ENCODE measurements at regions not wholly inside any gene's neighbourhood (a gene's known extent, or its start where the extent isn't known, plus 50 kb on each side); places are given as distances from the start of the nearest gene placed in this dataset.

- DNase-seq (ENCODE audit: low read depth in 2 of 2): no peak
Measured at GRCh38 chr12:58481811-58482210, 438.5 kb downstream of the LRIG3 start.

GRCh38 chr12:58487255-58487654 is 433.0 kb downstream of the LRIG3 start:
- DNase-seq (ENCODE audit: low read depth in 2 of 2): no peak

- DNase-seq (ENCODE audit: low read depth in 2 of 2): no peak
Measured at GRCh38 chr12:58487678-58488161, 432.6 kb downstream of the LRIG3 start.

- DNase-seq (ENCODE audit: low read depth in 2 of 2): no peak
Measured at GRCh38 chr12:58489394-58489793, 430.9 kb downstream of the LRIG3 start.

- DNase-seq (ENCODE audit: low read depth in 2 of 2): no peak
Measured at GRCh38 chr12:58491306-58491705, 429.0 kb downstream of the LRIG3 start.

- DNase-seq (ENCODE audit: low read depth in 2 of 2): no peak
Measured at GRCh38 chr12:58496411-58497190, 423.7 kb downstream of the LRIG3 start.

- DNase-seq (ENCODE audit: low read depth in 2 of 2): no peak
Measured at GRCh38 chr12:58500399-58500798, 419.9 kb downstream of the LRIG3 start.

- DNase-seq (ENCODE audit: low read depth in 2 of 2): no peak
Measured at GRCh38 chr12:58502226-58502625, 418.1 kb downstream of the LRIG3 start.

GRCh38 chr12:58502841-58503240 is 417.5 kb downstream of the LRIG3 start:
- DNase-seq (ENCODE audit: low read depth in 2 of 2): no peak

- no peak for DNase-seq (ENCODE audit: low read depth in 2 of 2)
Measured at GRCh38 chr12:58503731-58504130, 416.6 kb downstream of the LRIG3 start.

GRCh38 chr12:58504143-58504938 is 416.0 kb downstream of the LRIG3 start:
- no peak for DNase-seq (ENCODE audit: low read depth in 2 of 2)

- no peak for DNase-seq (ENCODE audit: low read depth in 2 of 2)
Measured at GRCh38 chr12:58509116-58509885, 411.0 kb downstream of the LRIG3 start.

- no peak for DNase-seq (ENCODE audit: low read depth in 2 of 2)
Measured at GRCh38 chr12:58513301-58513834, 406.9 kb downstream of the LRIG3 start.

- DNase-seq (ENCODE audit: low read depth in 2 of 2): no peak
Measured at GRCh38 chr12:58513852-58514251, 406.5 kb downstream of the LRIG3 start.

- DNase-seq (ENCODE audit: low read depth in 2 of 2): no peak
Measured at GRCh38 chr12:58519839-58520238, 400.5 kb downstream of the LRIG3 start.

GRCh38 chr12:58521152-58521551 is 399.2 kb downstream of the LRIG3 start:
- no peak for DNase-seq (ENCODE audit: low read depth in 2 of 2)

GRCh38 chr12:58521796-58522195 is 398.5 kb downstream of the LRIG3 start:
- DNase-seq (ENCODE audit: low read depth in 2 of 2): no peak

- DNase-seq (ENCODE audit: low read depth in 2 of 2): no peak
Measured at GRCh38 chr12:58523360-58523759, 396.9 kb downstream of the LRIG3 start.

GRCh38 chr12:58528271-58528670 is 392.0 kb downstream of the LRIG3 start:
- no peak for DNase-seq (ENCODE audit: low read depth in 2 of 2)

GRCh38 chr12:58529114-58529665 is 391.1 kb downstream of the LRIG3 start:
- no peak for DNase-seq (ENCODE audit: low read depth in 2 of 2)

GRCh38 chr12:58529897-58530741 is 390.2 kb downstream of the LRIG3 start:
- no peak for DNase-seq (ENCODE audit: low read depth in 2 of 2)

All from stimulated activated CD4-positive, alpha-beta T cell treated with anti-CD3 and anti-CD28 coated beads, Interleukin-4, amount 100 ng/mL, for 48 hours (primary cell).